GM20000 (cell line): ENCODE measurements at regions not wholly inside any gene's neighbourhood (a gene's known extent, or its start where the extent isn't known, plus 50 kb on each side); places are given as distances from the start of the nearest gene placed in this dataset.
"Not testable (repeated sequence)": the region's sequence is repeated elsewhere in the genome, so short reads cannot be mapped to it uniquely, and the experiment has no call there.

Experiments
- DNase-seq: peaks from one replicate; pipeline ENCODE4 v3.0.0; 2012; ENCODE audit warnings: low spot score
- CTCF ChIP-seq: IDR thresholded peaks from 2 replicates; pipeline ENCODE4 v1.5.1; 2012; ENCODE audit warnings: mild to moderate bottlenecking, control low read depth; ENCODE audit errors: extremely low read depth, missing control alignments

- DNase-seq: no peak
- no peak for TF ChIP-seq CTCF
Measured at GRCh38 chr5:51156222-51156621, 227.0 kb upstream of the ISL1 start.

GRCh38 chr5:51156838-51157237, 226.4 kb upstream of the ISL1 start:
- no peak for DNase-seq
- no peak for TF ChIP-seq CTCF

GRCh38 chr5:51159164-51159563, 224.1 kb upstream of the ISL1 start:
- TF ChIP-seq CTCF: no peak
- DNase-seq: no peak

- no peak for DNase-seq
- TF ChIP-seq CTCF: no peak
Measured at GRCh38 chr5:51159606-51160005, 223.6 kb upstream of the ISL1 start.

GRCh38 chr5:51162245-51162644, 221.0 kb upstream of the ISL1 start:
- no peak for DNase-seq
- no peak for TF ChIP-seq CTCF

GRCh38 chr5:51165621-51166020, 217.6 kb upstream of the ISL1 start:
- DNase-seq: not testable (repeated sequence)

- TF ChIP-seq CTCF: no peak
- no peak for DNase-seq
Measured at GRCh38 chr5:51172903-51173626, 210.2 kb upstream of the ISL1 start.

GRCh38 chr5:51181208-51181894, 201.9 kb upstream of the ISL1 start:
- no peak for TF ChIP-seq CTCF
- no peak for DNase-seq
